ENCODE measurements at regions not wholly inside any gene's neighbourhood (a gene's known extent, or its start where the extent isn't known, plus 50 kb on each side); places are given as distances from the start of the nearest gene placed in this dataset.

- Histone ChIP-seq H3K27ac (ENCODE audit: insufficient read depth in 1 of 2, low read depth in 1 of 2, low read length in 2 of 2, poor library complexity in 1 of 2, severe bottlenecking in 2 of 2) (no peak overlapping the region), H3K27me3 (replicated peaks in 2 of 5; ENCODE audit: control insufficient read depth in 4 of 5, insufficient read depth in 5 of 5, low read length in 4 of 5) (no peaks in the 10 kb centered on the region), H3K4me3 (ENCODE audit: control insufficient read depth in 1 of 7, extremely low read depth in 1 of 7, insufficient read depth in 4 of 7, low read depth in 2 of 7, low read length in 6 of 7) (no peak overlapping the region), H3K9me3 (ENCODE audit: control extremely low read depth in 1 of 5, control insufficient read depth in 4 of 5, insufficient read depth in 2 of 5, low read depth in 1 of 5, low read length in 4 of 5) (no peaks in the 10 kb centered on the region), H3K4me1 (ENCODE audit: control extremely low read depth in 1 of 4, control insufficient read depth in 4 of 4, insufficient read depth in 4 of 4, low read length in 3 of 4) (no peaks in the 10 kb centered on the region), H3K36me3 (ENCODE audit: control insufficient read depth in 4 of 4, insufficient read depth in 4 of 4, low read length in 3 of 4) (no peaks in the 10 kb centered on the region)
- no peak for DNase-seq
- ChIA-PET CTCF (interaction anchor here (0.9 kb wide), 1 partner anchor 16 kb away, joined by 3 read pairs; no protein-coding TSS in a partner anchor), POLR2A (no interaction called here)
- 71% methylated on average over 3 of the region's 5 CpGs for WGBS (ENCODE audit: insufficient coverage)
These were observed 145.9 kb upstream of the MBNL1 start for GRCh38 chr3:152122851-152123250.

- ChIA-PET CTCF (interaction anchor here (0.9 kb wide), 1 partner anchor 16 kb away, joined by 3 read pairs; no protein-coding TSS in a partner anchor), POLR2A (no interaction called here)
- H3K9me3 ChIP-seq (ENCODE audit: control extremely low read depth in 1 of 5, control insufficient read depth in 4 of 5, insufficient read depth in 2 of 5, low read depth in 1 of 5, low read length in 4 of 5), result no peaks in the 10 kb centered on the region
- no peak for DNase-seq
- no peaks in the 10 kb centered on the region for H3K36me3 ChIP-seq (ENCODE audit: control insufficient read depth in 4 of 4, insufficient read depth in 4 of 4, low read length in 3 of 4)
- H3K4me1 ChIP-seq (ENCODE audit: control extremely low read depth in 1 of 4, control insufficient read depth in 4 of 4, insufficient read depth in 4 of 4, low read length in 3 of 4), result no peaks in the 10 kb centered on the region
- WGBS (ENCODE audit: insufficient coverage), result no CpG with 5 or more reads among the region's 1 CpG
- no peaks in the 10 kb centered on the region for H3K27me3 ChIP-seq (replicated peaks in 2 of 5; ENCODE audit: control insufficient read depth in 4 of 5, insufficient read depth in 5 of 5, low read length in 4 of 5)
- H3K4me3 ChIP-seq (ENCODE audit: control insufficient read depth in 1 of 7, extremely low read depth in 1 of 7, insufficient read depth in 4 of 7, low read depth in 2 of 7, low read length in 6 of 7), result no peak overlapping the region
- H3K27ac ChIP-seq (ENCODE audit: insufficient read depth in 1 of 2, low read depth in 1 of 2, low read length in 2 of 2, poor library complexity in 1 of 2, severe bottlenecking in 2 of 2), result no peak overlapping the region
These were observed 145.3 kb upstream of the MBNL1 start for GRCh38 chr3:152123457-152123856.

GRCh38 chr3:152126260-152126659, 142.5 kb upstream of the MBNL1 start:
- no peak overlapping the region for H3K4me3 ChIP-seq (ENCODE audit: control insufficient read depth in 1 of 7, extremely low read depth in 1 of 7, insufficient read depth in 4 of 7, low read depth in 2 of 7, low read length in 6 of 7)
- no peak for DNase-seq
- no peaks in the 10 kb centered on the region for H3K4me1 ChIP-seq (ENCODE audit: control extremely low read depth in 1 of 4, control insufficient read depth in 4 of 4, insufficient read depth in 4 of 4, low read length in 3 of 4)
- no peaks in the 10 kb centered on the region for H3K9me3 ChIP-seq (ENCODE audit: control extremely low read depth in 1 of 5, control insufficient read depth in 4 of 5, insufficient read depth in 2 of 5, low read depth in 1 of 5, low read length in 4 of 5)
- WGBS (ENCODE audit: insufficient coverage), result no CpG with 5 or more reads among the region's 2 CpGs
- ChIA-PET POLR2A (no interaction called here), CTCF (interaction anchor here (0.9 kb wide), 1 partner anchor 603 kb away, joined by 3 read pairs; no protein-coding TSS in a partner anchor)
- H3K36me3 ChIP-seq (ENCODE audit: control insufficient read depth in 4 of 4, insufficient read depth in 4 of 4, low read length in 3 of 4), result no peaks in the 10 kb centered on the region
- no peak overlapping the region for H3K27ac ChIP-seq (ENCODE audit: insufficient read depth in 1 of 2, low read depth in 1 of 2, low read length in 2 of 2, poor library complexity in 1 of 2, severe bottlenecking in 2 of 2)
- H3K27me3 ChIP-seq (replicated peaks in 2 of 5; ENCODE audit: control insufficient read depth in 4 of 5, insufficient read depth in 5 of 5, low read length in 4 of 5), result no peaks in the 10 kb centered on the region

GRCh38 chr3:152127058-152127457, 141.7 kb upstream of the MBNL1 start:
- ChIA-PET CTCF (no interaction called here), POLR2A (no interaction called here)
- no peaks in the 10 kb centered on the region for H3K27me3 ChIP-seq (replicated peaks in 2 of 5; ENCODE audit: control insufficient read depth in 4 of 5, insufficient read depth in 5 of 5, low read length in 4 of 5)
- H3K4me3 ChIP-seq (ENCODE audit: control insufficient read depth in 1 of 7, extremely low read depth in 1 of 7, insufficient read depth in 4 of 7, low read depth in 2 of 7, low read length in 6 of 7), result no peak overlapping the region
- no peaks in the 10 kb centered on the region for H3K4me1 ChIP-seq (ENCODE audit: control extremely low read depth in 1 of 4, control insufficient read depth in 4 of 4, insufficient read depth in 4 of 4, low read length in 3 of 4)
- no peak for DNase-seq
- no peak overlapping the region for H3K27ac ChIP-seq (ENCODE audit: insufficient read depth in 1 of 2, low read depth in 1 of 2, low read length in 2 of 2, poor library complexity in 1 of 2, severe bottlenecking in 2 of 2)
- WGBS (ENCODE audit: insufficient coverage), result 97% methylated on average over 4 of the region's 4 CpGs
- H3K9me3 ChIP-seq (ENCODE audit: control extremely low read depth in 1 of 5, control insufficient read depth in 4 of 5, insufficient read depth in 2 of 5, low read depth in 1 of 5, low read length in 4 of 5), result no peaks in the 10 kb centered on the region
- H3K36me3 ChIP-seq (ENCODE audit: control insufficient read depth in 4 of 4, insufficient read depth in 4 of 4, low read length in 3 of 4), result no peaks in the 10 kb centered on the region

- Histone ChIP-seq H3K9me3 (ENCODE audit: control extremely low read depth in 1 of 5, control insufficient read depth in 4 of 5, insufficient read depth in 2 of 5, low read depth in 1 of 5, low read length in 4 of 5) (no peaks in the 10 kb centered on the region), H3K27me3 (replicated peaks in 2 of 5; ENCODE audit: control insufficient read depth in 4 of 5, insufficient read depth in 5 of 5, low read length in 4 of 5) (no peaks in the 10 kb centered on the region), H3K27ac (ENCODE audit: insufficient read depth in 1 of 2, low read depth in 1 of 2, low read length in 2 of 2, poor library complexity in 1 of 2, severe bottlenecking in 2 of 2) (no peak overlapping the region), H3K4me3 (ENCODE audit: control insufficient read depth in 1 of 7, extremely low read depth in 1 of 7, insufficient read depth in 4 of 7, low read depth in 2 of 7, low read length in 6 of 7) (no peak overlapping the region), H3K4me1 (ENCODE audit: control extremely low read depth in 1 of 4, control insufficient read depth in 4 of 4, insufficient read depth in 4 of 4, low read length in 3 of 4) (no peaks in the 10 kb centered on the region), H3K36me3 (ENCODE audit: control insufficient read depth in 4 of 4, insufficient read depth in 4 of 4, low read length in 3 of 4) (no peaks in the 10 kb centered on the region)
- CTCF ChIA-PET, result interaction anchor here (1.2 kb wide), 1 partner anchor 14 kb away, joined by 4 read pairs; no protein-coding TSS in a partner anchor
- POLR2A ChIA-PET, result no interaction called here
- no peak for DNase-seq
- WGBS (ENCODE audit: insufficient coverage), result no CpG with 5 or more reads among the region's 1 CpG
These were observed 140.4 kb upstream of the MBNL1 start for GRCh38 chr3:152128356-152128755.

GRCh38 chr3:152139651-152140050, 129.1 kb upstream of the MBNL1 start:
- no peak for DNase-seq
- WGBS (ENCODE audit: insufficient coverage), result 100% methylated on average over 1 of the region's 3 CpGs
- no peaks in the 10 kb centered on the region for H3K4me1 ChIP-seq (ENCODE audit: control extremely low read depth in 1 of 4, control insufficient read depth in 4 of 4, insufficient read depth in 4 of 4, low read length in 3 of 4)
- no peak overlapping the region for H3K27ac ChIP-seq (ENCODE audit: insufficient read depth in 1 of 2, low read depth in 1 of 2, low read length in 2 of 2, poor library complexity in 1 of 2, severe bottlenecking in 2 of 2)
- ChIA-PET POLR2A (no interaction called here), CTCF (interaction anchor here (1.5 kb wide), 1 partner anchor 16 kb away, joined by 3 read pairs; no protein-coding TSS in a partner anchor)
- no peaks in the 10 kb centered on the region for H3K27me3 ChIP-seq (replicated peaks in 2 of 5; ENCODE audit: control insufficient read depth in 4 of 5, insufficient read depth in 5 of 5, low read length in 4 of 5)
- no peaks in the 10 kb centered on the region for H3K36me3 ChIP-seq (ENCODE audit: control insufficient read depth in 4 of 4, insufficient read depth in 4 of 4, low read length in 3 of 4)
- no peaks in the 10 kb centered on the region for H3K9me3 ChIP-seq (ENCODE audit: control extremely low read depth in 1 of 5, control insufficient read depth in 4 of 5, insufficient read depth in 2 of 5, low read depth in 1 of 5, low read length in 4 of 5)
- no peak overlapping the region for H3K4me3 ChIP-seq (ENCODE audit: control insufficient read depth in 1 of 7, extremely low read depth in 1 of 7, insufficient read depth in 4 of 7, low read depth in 2 of 7, low read length in 6 of 7)

GRCh38 chr3:152146461-152146860, 122.3 kb upstream of the MBNL1 start:
- WGBS (ENCODE audit: insufficient coverage), result 100% methylated on average over 2 of the region's 2 CpGs
- POLR2A ChIA-PET, result no interaction called here
- CTCF ChIA-PET, result no interaction called here

More at GRCh38 chr3:152146461-152146860, 122.3 kb upstream of the MBNL1 start:
- no peaks in the 10 kb centered on the region for H3K27me3 ChIP-seq (replicated peaks in 2 of 5; ENCODE audit: control insufficient read depth in 4 of 5, insufficient read depth in 5 of 5, low read length in 4 of 5)
- no peak overlapping the region for H3K27ac ChIP-seq (ENCODE audit: insufficient read depth in 1 of 2, low read depth in 1 of 2, low read length in 2 of 2, poor library complexity in 1 of 2, severe bottlenecking in 2 of 2)
- no peak overlapping the region for H3K4me3 ChIP-seq (ENCODE audit: control insufficient read depth in 1 of 7, extremely low read depth in 1 of 7, insufficient read depth in 4 of 7, low read depth in 2 of 7, low read length in 6 of 7)
- H3K9me3 ChIP-seq (ENCODE audit: control extremely low read depth in 1 of 5, control insufficient read depth in 4 of 5, insufficient read depth in 2 of 5, low read depth in 1 of 5, low read length in 4 of 5), result no peaks in the 10 kb centered on the region
- DNase-seq, result no peak
- H3K36me3 ChIP-seq (ENCODE audit: control insufficient read depth in 4 of 4, insufficient read depth in 4 of 4, low read length in 3 of 4), result no peaks in the 10 kb centered on the region
- no peaks in the 10 kb centered on the region for H3K4me1 ChIP-seq (ENCODE audit: control extremely low read depth in 1 of 4, control insufficient read depth in 4 of 4, insufficient read depth in 4 of 4, low read length in 3 of 4)
